ENCODE measurements at regions not wholly inside any gene's neighbourhood (a gene's known extent, or its start where the extent isn't known, plus 50 kb on each side); places are given as distances from the start of the nearest gene placed in this dataset.

DNA sequence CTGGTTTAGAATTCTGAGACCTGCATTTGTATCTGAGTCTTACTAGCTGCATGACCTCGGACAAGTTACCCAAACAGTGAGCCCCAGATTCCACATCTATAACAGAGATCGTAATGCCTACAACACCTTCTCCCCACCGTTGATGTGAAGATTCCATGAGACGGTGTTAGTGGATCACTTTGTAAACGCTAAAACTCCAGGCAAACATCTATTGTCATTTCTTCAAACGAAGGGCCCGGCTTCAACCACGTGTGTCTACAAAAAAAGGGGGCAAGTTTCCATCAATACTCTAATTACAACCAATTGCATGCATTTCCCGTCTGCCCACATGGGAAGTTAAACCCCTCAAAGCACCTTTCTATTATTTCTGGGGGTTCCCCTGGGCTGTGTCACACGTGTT lies 99.1 kb upstream of the ENPP6 start:
- TF ChIP-seq, protein P1, sequence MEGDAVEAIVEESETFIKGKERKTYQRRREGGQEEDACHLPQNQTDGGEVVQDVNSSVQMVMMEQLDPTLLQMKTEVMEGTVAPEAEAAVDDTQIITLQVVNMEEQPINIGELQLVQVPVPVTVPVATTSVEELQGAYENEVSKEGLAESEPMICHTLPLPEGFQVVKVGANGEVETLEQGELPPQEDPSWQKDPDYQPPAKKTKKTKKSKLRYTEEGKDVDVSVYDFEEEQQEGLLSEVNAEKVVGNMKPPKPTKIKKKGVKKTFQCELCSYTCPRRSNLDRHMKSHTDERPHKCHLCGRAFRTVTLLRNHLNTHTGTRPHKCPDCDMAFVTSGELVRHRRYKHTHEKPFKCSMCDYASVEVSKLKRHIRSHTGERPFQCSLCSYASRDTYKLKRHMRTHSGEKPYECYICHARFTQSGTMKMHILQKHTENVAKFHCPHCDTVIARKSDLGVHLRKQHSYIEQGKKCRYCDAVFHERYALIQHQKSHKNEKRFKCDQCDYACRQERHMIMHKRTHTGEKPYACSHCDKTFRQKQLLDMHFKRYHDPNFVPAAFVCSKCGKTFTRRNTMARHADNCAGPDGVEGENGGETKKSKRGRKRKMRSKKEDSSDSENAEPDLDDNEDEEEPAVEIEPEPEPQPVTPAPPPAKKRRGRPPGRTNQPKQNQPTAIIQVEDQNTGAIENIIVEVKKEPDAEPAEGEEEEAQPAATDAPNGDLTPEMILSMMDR (IDR thresholded peaks at IDR 0.05 in 8 of 11, conservative IDR thresholded peaks at IDR 0.05 in 3 of 11), result no peak
- TF ChIP-seq POLR2AphosphoS5 (IDR thresholded peaks at IDR 0.05) (no peak), POLR2A (IDR thresholded peaks at IDR 0.05) (no peak)

Data from spleen (tissue), 7 donors.